ENCODE measurements at regions not wholly inside any gene's neighbourhood (a gene's known extent, or its start where the extent isn't known, plus 50 kb on each side); places are given as distances from the start of the nearest gene placed in this dataset.

DNA sequence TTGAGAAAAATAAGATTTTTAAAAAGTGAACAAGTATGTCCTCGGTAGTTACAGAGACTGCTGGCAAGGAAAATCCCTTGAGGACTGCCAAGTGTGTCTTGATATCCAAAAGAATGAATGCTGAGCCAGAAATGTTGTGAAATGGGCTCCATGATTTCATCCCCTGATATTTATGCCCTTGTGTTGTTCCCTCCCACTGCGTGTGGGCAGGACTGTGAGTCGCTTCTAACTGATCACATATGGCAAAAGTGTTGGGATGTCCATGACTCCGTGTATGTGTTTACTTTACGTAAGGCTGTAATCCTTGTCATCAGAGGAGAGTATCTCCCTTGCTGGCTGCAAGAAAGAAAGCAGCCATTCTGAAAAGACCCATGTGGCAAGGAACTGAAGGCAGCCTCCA is 285.1 kb downstream of the SS18 start:
- DNase-seq = no peak

DNA sequence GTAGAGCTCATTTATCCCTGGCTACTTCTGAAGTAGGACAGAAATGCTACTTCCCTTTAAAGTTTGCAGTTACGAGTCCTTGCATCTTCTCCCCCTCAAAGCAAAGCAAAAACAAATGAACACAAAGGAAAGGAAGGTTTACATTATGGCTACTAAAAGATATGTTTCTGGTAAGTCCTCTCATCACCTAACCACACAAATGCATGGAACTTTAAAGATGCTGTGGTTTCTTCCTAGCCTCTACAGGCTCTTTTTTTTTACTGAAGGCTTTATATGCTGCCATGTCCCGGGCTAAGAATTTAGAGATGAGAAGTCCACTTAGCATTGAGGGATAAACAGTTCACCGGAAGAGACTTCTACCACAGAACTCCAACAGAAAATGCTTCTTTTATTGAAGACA is 291.2 kb downstream of the SS18 start:
- DNase-seq = no peak

DNA sequence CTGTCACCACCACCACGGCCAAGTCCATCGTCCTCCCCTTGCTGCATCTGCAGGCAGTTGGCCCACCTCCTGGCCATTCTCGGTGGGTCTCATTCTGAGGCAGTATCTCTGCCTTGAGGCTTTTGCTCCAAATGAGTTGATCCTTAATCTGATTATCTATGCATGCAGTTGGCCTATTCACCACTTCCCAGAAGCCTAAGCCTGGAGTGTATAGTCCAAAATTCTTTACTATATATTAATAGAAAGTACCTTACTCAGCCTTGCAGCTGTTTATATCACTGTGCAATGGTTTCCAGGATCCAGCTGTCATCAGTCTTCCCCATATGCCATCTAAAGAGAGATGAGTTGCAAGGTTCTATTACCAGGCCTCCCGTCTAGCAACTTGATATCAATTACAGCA is 292.4 kb downstream of the SS18 start:
- DNase-seq = no peak

DNA sequence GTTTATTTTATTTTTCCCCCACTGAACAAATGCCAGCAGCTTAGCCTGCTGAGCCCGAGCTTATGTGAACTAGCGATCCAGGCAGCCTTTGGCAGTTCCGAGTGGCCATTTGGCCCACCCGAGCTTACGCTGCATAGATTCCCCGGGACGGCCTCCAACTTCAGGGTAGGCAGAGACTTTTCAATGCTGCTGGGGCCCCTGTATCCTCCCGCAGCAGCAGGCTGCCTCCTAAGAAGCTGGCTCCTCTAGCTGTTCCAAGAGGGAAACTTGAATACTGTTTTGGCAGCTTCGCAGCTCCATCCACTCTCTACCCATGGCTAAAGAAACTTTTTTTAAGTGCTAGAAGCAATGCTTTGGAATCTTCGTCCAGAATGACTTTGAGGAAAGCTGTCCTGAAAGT is 295.2 kb downstream of the SS18 start:
- DNase-seq = no peak

DNA sequence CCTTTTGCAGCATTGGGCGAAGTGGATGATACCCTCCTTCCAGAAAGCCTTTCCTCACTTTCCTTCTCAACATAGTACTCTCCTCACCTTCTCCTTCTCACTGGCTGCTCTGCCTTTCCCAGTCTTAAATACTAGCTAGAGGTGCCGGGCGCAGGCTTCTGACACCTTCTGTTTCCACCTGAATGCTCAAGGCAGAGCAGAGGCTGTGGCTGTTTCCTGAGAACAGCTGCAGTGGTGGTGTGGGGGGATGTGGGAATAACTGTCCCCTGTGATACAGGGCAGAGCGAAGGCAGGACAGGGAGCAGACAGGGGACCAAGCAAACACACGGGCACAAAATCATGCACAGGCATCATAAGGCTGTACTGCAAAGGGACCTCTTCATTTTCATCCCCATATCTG is 303.1 kb downstream of the SS18 start:
- no peak for DNase-seq

DNA sequence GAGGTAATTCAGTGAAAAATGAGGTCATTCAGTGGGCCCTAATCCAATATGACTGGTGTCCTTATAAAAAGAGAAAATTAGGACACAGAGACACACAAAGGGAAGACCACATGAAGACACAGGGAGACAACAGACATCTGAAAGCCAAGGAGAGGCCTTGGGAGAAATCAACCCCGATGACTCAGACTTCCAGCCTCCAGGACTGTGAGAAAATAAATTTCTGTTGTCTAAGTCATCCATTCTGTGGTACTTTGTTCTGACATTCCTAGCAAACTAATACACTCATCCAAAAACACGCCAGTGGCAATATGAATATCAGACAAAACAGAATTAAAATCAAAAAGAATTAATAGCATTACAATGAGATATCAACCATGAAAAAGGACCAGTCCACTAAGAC is 303.7 kb downstream of the SS18 start:
- DNase-seq = no peak

DNA sequence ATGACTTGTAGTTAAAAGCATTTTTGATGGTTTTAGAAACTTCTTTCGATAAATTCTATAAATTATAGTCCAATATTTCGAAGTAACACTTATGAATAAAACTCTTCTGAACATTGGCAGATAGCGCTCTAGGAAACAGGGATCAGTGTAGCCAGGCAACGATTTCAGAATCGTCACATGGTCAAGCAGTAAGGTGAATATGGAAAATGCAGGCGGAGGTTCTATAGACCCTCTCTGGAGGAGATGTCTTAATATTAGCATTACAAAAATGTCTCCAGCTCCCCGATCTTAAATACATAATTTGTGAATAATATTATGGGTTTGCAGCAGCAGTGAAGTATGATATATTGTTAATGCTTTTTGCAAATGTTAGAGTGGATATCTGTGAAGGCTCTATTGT is 310.3 kb downstream of the SS18 start:
- no peak for DNase-seq

DNA sequence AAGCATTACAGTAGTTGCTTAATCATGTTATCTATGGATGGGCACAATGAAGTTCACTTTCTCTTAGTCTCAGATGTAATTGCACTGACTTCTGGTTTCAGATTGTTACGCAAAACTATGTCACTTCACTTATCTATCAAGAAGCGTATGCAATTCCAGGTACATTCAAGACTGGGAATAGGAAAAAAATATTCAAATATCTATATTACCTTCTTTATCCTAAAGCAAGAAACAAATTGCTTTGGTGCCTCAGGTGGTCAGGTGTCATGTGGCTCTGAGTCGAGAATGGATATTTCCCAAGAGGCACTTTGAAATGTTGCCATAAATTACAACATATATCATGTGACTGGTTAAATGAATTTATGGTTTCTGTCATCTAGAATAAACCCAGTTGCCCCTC is 318.6 kb downstream of the SS18 start:
- no peak for DNase-seq

DNA sequence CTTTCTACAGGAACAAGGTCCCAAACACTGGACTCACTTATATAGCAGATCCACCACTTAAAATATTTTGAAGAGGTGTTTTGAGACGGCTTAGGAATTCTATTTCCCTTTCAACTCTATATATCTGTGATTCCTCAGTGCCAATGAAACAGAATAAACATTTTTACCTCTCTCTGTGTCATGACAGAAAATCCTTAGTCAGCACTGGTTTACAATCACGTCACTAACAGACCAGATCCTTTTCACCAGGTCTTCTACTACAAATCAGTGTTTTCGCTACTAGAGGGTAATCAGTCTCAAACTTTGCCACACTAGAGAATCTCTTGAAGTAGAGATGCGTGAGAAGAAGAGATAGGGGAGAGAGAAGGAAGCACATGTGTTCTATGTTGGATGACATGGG is 325.6 kb downstream of the SS18 start:
- DNase-seq = no peak

DNA sequence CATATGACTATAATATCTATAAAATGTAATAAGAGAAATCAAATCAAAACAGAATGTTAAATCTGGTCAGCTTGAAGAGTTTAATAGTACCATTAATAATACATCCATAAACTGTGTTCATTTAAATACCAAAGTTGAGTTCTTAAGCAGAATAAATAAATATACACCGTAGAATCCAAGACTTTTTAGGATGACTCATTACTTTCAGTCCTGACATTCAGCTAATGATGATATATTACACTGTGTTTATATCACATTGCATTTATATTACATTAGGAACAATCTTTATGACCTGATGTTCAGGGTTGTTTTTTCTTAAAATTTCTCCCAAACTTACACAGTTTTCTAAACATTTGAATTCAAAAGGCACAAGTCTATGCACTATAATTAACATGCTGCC is 331.3 kb downstream of the SS18 start:
- no peak for DNase-seq

DNA sequence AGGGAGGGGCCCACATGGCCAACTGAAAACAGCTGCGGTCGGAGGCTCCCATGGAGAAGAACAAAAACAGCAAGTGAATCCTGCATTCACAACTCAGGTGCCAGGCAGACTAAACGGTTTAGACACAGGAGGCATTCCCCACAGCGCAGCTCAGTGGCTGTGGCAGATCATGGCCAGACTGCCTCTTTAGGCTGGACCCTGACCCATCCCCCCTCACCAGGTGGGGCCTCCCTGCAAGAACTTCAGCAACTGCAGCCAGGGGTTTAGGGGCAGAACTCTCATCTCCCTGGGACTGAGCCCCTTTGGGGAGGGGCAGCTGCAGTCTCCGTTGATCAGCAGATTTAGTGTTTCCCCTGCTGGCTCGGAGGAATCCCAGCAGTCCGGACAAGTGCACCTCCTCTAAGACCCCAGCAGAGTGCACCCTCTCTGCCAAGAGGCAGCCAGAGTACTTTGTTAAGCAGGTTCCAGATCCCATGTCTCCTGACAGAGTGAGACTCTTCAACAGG is 346.7 kb downstream of the SS18 start:
- DNase-seq = no peak

DNA sequence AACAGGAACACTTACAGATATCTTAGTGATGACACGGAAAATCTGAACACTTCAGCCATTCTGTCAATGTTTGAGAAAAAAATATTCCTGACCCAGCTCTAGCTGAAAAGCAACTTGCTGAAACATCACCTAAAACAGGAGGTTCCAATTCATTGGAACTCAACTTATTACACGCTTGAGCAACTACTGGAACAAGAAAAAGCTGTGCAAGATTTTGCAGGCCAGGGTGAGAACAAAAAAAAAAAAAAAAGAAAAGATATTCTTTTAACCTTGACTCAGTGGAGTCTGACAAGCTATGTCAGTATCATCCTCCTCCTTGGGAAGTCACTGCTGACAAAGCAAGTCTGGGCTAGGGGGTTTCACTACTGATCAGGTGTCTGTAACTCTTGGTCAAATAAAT is 351.0 kb downstream of the SS18 start:
- DNase-seq = no peak

DNA sequence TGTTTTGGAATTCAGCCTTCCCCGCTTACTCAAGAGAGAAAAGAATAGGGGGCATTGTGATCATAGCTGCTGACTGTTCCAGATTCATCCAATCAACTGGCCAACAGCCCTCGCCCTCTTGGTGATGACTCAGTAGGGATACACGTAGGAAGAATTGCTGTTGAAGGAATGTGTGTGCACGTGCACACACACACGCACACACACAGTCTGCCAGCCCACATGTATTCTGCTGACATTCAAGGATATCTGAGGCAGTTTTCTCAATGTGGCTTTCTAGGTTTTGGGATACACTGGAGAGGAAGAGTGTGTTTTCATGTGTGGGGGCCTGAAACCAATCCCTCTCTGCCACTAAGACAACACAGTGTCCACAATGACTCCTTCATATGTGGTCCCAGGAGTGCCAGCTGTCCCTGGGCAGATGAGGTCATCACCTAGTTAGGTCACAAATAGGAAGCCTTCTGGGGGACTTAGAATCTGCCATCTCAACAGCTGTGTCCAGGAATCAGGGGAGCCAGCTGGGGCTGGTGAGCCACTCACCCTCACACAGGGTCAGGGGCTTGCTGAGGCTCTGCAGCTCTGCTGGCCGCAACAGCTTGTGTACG is 352.6 kb downstream of the SS18 start:
- DNase-seq = no peak

DNA sequence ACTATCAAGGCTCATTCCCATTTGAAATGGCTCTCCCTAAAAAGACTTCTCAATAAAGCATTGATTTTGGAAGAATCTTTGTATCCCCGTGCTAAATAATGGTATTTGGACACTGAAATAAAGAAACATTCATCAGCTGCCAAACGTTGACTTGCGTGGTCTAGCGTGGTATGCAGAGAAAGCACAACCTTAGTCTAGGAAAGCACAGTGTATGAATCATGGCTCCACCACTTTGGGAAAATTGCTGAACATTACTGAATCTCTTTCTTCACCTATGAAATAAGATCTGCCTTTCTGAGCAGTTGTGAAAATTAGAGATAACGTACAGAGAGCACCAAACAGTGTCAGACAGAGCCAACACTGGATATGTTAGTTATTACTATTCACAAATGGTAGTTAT is 353.9 kb downstream of the SS18 start:
- no peak for DNase-seq

DNA sequence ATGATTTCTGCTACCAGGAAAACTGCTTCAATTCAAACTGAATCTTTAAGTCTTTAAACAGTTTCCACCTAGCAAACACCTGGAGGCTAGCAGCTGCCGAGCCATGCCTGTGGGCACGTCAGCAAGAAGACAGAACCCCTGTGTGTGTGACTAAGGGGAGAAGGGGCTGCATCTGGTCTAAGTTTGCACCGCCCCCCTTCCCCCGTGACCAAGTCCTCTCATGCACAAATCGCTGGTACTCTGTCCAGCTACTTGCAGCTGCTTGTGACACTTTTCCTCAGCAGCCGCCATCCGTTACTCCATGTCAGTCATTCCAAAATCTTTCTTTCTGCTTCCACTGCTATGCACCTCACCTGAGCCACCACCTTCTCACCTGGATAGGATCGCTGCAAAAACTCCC is 355.0 kb downstream of the SS18 start:
- no peak for DNase-seq

DNA sequence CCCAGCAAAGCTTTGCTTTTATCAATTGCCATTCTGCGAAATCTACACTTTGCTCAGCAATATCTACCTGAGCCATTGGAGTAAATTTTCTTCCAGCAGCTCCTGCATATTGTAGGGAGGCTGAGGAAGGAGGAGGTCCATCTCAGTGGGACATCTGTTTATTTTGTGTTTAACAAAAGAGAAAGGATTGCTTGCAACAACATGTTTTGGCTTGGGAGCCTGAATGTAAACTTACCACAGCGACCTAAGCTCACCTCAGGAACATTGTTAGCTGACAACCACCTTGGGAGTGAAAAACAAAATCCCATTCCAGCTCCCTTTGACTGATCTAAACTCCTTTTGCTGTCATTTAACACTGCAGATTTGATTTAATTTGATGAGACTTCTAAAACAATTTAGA is 356.1 kb downstream of the SS18 start:
- DNase-seq = no peak

DNA sequence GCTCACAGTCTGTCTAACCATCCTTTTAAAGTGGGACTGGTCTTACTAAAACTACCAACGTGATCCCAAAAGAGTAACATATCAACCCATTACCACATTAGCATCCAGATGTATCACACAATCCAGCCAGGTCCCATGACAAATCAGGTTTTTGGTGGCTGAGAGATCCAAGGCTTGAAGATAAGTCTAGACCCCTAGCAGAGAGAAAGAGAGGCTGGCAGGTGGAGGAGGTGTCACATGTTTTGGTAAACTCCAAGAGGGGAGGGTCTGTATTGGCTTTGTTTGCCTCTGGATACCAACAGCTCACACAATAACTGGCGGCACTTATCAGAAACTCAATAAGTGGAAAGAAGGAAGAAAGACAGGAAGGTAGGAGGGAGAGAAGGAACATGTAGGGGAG is 357.6 kb downstream of the SS18 start:
- no peak for DNase-seq

DNA sequence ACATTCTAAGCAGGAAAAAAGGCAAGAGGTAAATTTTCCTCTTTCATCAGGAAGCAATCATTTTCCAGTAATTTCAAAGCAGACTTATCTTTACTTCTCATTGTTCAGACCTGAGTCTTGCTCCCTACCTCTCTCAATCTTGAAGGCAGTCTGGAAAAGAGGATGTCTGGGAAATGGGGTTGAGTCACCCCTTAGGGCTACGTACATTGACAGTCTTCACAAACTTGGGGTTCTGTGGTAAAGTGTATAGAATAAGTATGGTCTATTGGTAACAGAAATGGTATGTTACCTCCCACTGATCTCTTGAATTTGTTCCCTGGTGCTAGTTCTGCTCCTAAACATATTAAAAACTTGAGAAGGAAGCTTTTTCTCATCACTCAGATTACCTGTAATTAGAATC is 361.3 kb downstream of the SS18 start:
- DNase-seq = no peak

DNA sequence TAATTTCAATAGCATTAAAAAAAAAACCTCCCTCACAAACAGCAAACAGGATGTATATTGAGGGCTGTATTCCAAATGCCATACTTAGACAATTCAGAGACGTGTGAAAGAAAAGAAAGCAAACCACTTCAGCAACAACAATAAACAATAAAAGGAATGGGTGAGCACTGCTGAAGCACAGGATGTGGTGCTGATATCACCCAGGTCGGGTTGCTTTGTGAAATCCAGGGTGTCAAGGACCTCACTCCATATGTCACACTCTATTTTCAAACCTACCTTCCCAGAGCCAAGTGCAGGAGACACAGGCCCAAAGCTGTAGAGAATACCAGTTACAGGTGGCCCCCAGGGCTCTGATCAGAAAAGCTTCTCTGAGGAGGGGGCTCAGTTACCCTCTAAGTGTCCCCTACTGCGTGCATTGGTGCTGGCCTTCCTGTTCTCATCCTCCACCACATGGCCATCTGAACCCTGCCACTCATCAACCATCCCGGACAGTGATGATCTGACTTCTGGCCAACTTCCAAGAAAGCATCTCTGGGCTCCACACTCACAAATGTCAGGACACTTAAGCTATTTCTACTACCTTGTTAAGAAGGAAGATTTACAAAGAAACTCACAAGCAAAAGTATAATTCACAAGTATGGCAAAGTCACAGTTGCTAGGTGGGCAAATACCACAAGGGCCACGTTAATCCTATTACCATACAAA is 363.0 kb downstream of the SS18 start:
- DNase-seq = no peak

DNA sequence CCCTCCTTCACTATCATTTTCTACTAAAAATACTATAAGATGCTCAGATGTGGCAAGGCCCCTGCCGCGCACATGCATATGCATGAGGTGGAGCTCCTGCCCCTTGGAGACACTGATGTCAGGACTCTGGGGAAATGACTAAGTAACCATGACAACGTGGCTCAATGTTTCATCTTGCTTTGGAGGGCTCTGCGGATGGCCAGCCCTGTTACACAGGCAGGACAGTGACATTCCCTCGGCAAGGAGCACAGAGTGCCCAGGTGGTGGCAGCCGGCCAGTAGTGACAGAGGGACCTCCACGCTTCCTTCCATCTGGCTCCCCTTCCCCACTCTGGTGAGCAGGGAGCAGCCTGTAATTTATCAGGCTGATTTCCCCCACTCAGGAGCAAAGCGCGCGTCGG is 364.1 kb downstream of the SS18 start:
- no peak for DNase-seq

DNA sequence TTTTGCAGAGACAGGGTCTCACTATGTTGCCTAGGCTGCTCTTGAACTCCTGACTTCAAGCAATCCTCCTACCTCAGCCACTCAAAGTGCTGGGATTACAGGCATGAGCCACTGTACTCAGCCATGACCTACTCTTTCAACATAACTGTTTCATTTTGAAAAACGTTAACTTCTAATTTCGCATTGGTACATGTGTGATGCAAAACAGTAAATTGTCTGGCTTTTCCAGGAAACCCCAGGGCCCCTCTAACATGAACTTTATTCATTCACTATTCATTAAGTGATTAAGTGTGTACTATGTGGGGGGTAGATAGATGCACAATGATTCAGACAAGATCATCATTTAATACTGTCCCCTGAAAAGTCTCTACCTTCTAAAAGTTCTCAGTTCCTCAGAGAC is 364.9 kb downstream of the SS18 start:
- no peak for DNase-seq

DNA sequence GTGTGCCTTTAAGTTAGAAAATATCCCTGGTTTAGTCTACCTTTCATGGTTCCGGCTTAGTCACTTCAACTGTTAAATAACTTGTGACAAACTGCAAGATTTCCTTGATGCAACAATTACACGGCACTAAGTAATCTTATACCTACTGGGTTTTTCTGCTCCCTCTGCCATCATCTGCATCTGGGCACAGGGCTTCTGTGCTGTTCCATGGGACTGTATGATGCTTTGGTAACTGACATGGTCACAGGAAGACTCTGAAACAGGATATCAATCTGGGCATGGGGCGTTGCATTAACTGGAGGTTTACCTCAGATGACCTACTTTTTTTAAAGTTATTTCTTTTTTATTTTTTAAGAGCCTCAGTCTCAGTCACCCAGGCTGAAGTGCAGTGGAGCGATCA is 365.4 kb downstream of the SS18 start:
- DNase-seq = no peak

DNA sequence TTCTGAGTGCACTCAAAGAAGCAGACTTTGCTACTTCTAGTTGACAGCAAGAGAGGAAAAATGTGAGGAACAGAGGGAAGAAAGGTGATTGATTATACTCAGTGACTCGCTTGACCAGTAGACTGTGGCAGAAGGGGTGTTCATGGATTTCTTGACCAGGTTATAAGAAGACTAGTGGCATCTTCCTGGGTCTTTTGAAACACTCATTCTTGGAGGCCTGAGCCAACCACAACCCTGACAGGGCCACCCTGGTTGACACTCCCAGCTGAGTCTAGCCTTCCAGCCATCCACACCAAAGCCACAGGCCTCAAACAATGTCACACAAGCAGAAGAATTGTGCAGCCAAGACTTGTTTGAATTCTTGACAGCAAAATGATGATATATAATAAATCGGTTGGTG is 366.3 kb downstream of the SS18 start:
- DNase-seq = no peak

DNA sequence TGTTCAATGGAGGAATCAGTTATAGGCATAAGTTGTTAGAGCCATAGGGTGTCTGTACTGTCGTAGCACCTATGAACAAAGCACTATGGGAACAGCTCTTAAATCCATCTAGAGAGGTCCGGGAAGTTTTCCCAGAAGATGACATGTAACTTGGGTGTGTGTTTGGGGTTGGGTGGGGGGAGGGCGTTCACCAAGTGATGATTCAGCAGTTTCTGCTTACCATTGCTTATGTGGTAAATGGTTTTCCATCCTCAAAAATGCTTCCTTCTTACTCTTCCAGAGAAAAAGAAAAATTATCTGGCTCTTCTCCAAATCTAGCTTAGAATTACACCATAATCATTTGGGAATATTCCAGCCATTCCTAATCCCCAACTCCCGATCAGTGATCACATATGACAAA is 361.1 kb upstream of the ZNF521 start:
- DNase-seq = no peak

DNA sequence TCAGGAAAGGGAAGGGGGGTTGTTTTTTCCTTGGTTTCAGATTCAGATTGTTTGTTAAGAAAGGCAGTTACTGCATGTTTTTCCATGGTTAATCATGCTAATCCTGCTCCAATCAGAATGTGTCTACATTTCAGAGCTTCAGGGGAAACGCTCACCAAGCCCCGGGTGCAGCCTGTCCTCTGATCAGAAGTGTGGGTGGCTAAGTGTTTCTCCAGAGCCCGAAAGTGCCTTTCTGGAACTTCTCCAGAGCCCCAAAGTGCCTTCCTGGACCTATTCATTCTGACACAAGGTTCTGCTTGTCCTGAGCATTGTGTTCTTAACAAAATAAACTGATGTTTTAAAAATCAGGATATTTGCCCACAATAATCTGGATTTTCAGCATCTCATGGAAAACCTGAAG is 359.0 kb upstream of the ZNF521 start:
- no peak for DNase-seq
